H1 (cell line): ENCODE measurements at regions not wholly inside any gene's neighbourhood (a gene's known extent, or its start where the extent isn't known, plus 50 kb on each side); places are given as distances from the start of the nearest gene placed in this dataset.

Experiments
- CTCF ChIA-PET: fragments of 300-600 bp; sonication (Branson Sonifier 250); formaldehyde crosslinking; loops from one replicate; lab custom pipeline; 2021; ENCODE audit not compliant: partially characterized antibody; lab: Charles Lee
- POLR2A ChIA-PET: fragments of 300-600 bp; sonication (Branson Sonifier 250); formaldehyde crosslinking; loops from one replicate; lab custom pipeline; 2021; ENCODE audit warnings: inconsistent platforms; ENCODE audit not compliant: partially characterized antibody; lab: Charles Lee
- DNase-seq, 2 experiments: peaks; one replicate each; pipeline versions ENCODE4 v3.0.0 to v3.0.0-alpha.2; 2010 to 2022; ENCODE audit warnings: low spot score in 2 of 2, low read depth in 1 of 2, mixed read lengths in 1 of 2
- FAIRE-seq: peaks from 2 replicates; lab custom pipeline; 2011; peaks lifted over from hg19 to GRCh38; lab: Jason Lieb, UNC
- H2AFZ ChIP-seq: 2 replicates; pipeline ENCODE4 v1.8.1; 2012; ENCODE audit warnings: low read length, inconsistent platforms
- H2AK5ac ChIP-seq: 2 replicates; pipeline ENCODE4 v1.6.1; 2013; ENCODE audit warnings: low read depth, low read length
- H2BK120ac ChIP-seq: replicated peaks from 2 replicates; pipeline ENCODE3; 2013; ENCODE audit warnings: low read depth, low read length, inconsistent platforms
- H2BK12ac ChIP-seq: 2 replicates; pipeline ENCODE4 v1.6.1; 2013; ENCODE audit warnings: low read depth, low read length
- H2BK15ac ChIP-seq: 2 replicates; pipeline ENCODE4 v1.6.1; 2013; ENCODE audit warnings: low read length
- H2BK20ac ChIP-seq: 2 replicates; pipeline ENCODE4 v1.6.1; 2013; ENCODE audit warnings: low read length
- H2BK5ac ChIP-seq: 2 replicates; pipeline ENCODE4 v1.6.1; 2013; ENCODE audit warnings: low read depth, low read length
- H3K14ac ChIP-seq: 2 replicates; pipeline ENCODE4 v1.6.1; 2013; ENCODE audit warnings: inconsistent platforms; ENCODE audit not compliant: insufficient read length
- H3K18ac ChIP-seq: 2 replicates; pipeline ENCODE4 v1.6.1; 2013; ENCODE audit warnings: low read length; ENCODE audit errors: extremely low read depth
- H3K23ac ChIP-seq: 2 replicates; pipeline ENCODE4 v1.6.1; 2013; ENCODE audit warnings: inconsistent platforms; ENCODE audit not compliant: insufficient read length
- H3K23me2 ChIP-seq: 2 replicates; pipeline ENCODE4 v1.6.1; 2013; ENCODE audit warnings: low read depth, low read length
- H3K27ac ChIP-seq: 2 replicates; pipeline ENCODE4 v1.6.1; 2011; ENCODE audit warnings: low read depth, low read length, inconsistent platforms
- H3K27me3 ChIP-seq, 4 experiments: replicated peaks in 1 of 4; 1 replicate in 1 of 4; 2 replicates in 3 of 4; pipeline versions ENCODE4 v1.6.1 to v1.8.1; 2011 to 2013; ENCODE audit warnings: low read length in 3 of 4, mild to moderate bottlenecking in 3 of 4, inconsistent platforms in 2 of 4, mixed read lengths in 2 of 4, moderate library complexity in 1 of 4; ENCODE audit not compliant: control insufficient read depth in 3 of 4, insufficient read depth in 3 of 4; ENCODE audit errors: extremely low read depth in 1 of 4
- H3K36me3 ChIP-seq, 4 experiments: 2 replicates each; pipeline versions ENCODE4 v1.6.1 to v1.8.1; 2011 to 2013; ENCODE audit warnings: mild to moderate bottlenecking in 4 of 4, low read length in 3 of 4, moderate library complexity in 2 of 4, control low read depth in 1 of 4, inconsistent platforms in 1 of 4; ENCODE audit not compliant: insufficient read depth in 4 of 4, control insufficient read depth in 2 of 4
- H3K4ac ChIP-seq: replicated peaks from 2 replicates; pipeline ENCODE3; 2013; ENCODE audit warnings: low read length, low read depth, mixed read lengths, inconsistent platforms; ENCODE audit not compliant: insufficient read length
- H3K4me1 ChIP-seq, 4 experiments: replicated peaks in 1 of 4; 1 replicate in 1 of 4; 2 replicates in 3 of 4; pipeline versions ENCODE4 v1.6.1 to v1.8.1; 2011 to 2013; ENCODE audit warnings: low read length in 3 of 4, inconsistent platforms in 2 of 4, mixed read lengths in 1 of 4; ENCODE audit not compliant: insufficient read depth in 4 of 4, control insufficient read depth in 3 of 4
- H3K4me2 ChIP-seq, 2 experiments: 2 replicates each; pipeline versions ENCODE4 v1.6.1 to v1.8.1; 2011 to 2013; ENCODE audit warnings: low read depth in 2 of 2, low read length in 2 of 2, control low read depth in 1 of 2, inconsistent platforms in 1 of 2, mild to moderate bottlenecking in 1 of 2; ENCODE audit not compliant: insufficient read depth in 1 of 2
- H3K4me3 ChIP-seq, 4 experiments: fragments of 200-600, 300-600 bp in 1 of 4; sonication (generic), shearing (Covaris generic), sonication (Bioruptor Twin) in 1 of 4; 2 replicates each; pipeline versions ENCODE4 v1.5.1 to v1.8.1; 2011 to 2016; ENCODE audit warnings: low read length in 4 of 4, low read depth in 3 of 4, control low read depth in 2 of 4, inconsistent platforms in 2 of 4, mild to moderate bottlenecking in 2 of 4, mixed read lengths in 1 of 4, moderate library complexity in 1 of 4; ENCODE audit not compliant: insufficient read depth in 2 of 4; ENCODE audit errors: extremely low read depth in 1 of 4
- H3K56ac ChIP-seq: replicated peaks from 2 replicates; pipeline ENCODE3; 2013; ENCODE audit warnings: low read depth, mild to moderate bottlenecking, mixed read lengths, low read length, inconsistent platforms; ENCODE audit not compliant: insufficient read length
- H3K79me1 ChIP-seq: 2 replicates; pipeline ENCODE4 v1.6.1; 2013; ENCODE audit warnings: low read depth, low read length, control low read depth
- H3K79me2 ChIP-seq, 2 experiments: 2 replicates each; pipeline versions ENCODE4 v1.6.1 to v1.8.1; 2012 to 2013; ENCODE audit warnings: low read length in 2 of 2, mild to moderate bottlenecking in 2 of 2, inconsistent platforms in 1 of 2; ENCODE audit not compliant: insufficient read depth in 2 of 2, control insufficient read depth in 1 of 2
- H3K9ac ChIP-seq, 4 experiments: replicated peaks in 1 of 4; 1 replicate in 1 of 4; 2 replicates in 3 of 4; pipeline versions ENCODE4 v1.6.1 to v1.8.1; 2011 to 2013; ENCODE audit warnings: low read depth in 3 of 4, low read length in 3 of 4, control low read depth in 2 of 4, mild to moderate bottlenecking in 2 of 4, moderate library complexity in 2 of 4, inconsistent platforms in 1 of 4; ENCODE audit errors: extremely low read depth in 1 of 4
- H3K9me3 ChIP-seq, 2 experiments: 2 replicates each; pipeline versions ENCODE4 v1.6.1 to v1.8.1; 2012 to 2013; ENCODE audit warnings: mild to moderate bottlenecking in 2 of 2, moderate library complexity in 2 of 2, control low read depth in 1 of 2, inconsistent platforms in 1 of 2, low read depth in 1 of 2, low read length in 1 of 2, mixed read lengths in 1 of 2; ENCODE audit not compliant: insufficient read depth in 2 of 2
- H4K20me1 ChIP-seq, 2 experiments: replicated peaks in 1 of 2; 2 replicates each; pipeline versions ENCODE3 to v1.8.1; 2011 to 2013; ENCODE audit warnings: inconsistent platforms in 2 of 2, low read length in 2 of 2, mild to moderate bottlenecking in 1 of 2; ENCODE audit not compliant: insufficient read depth in 2 of 2, control insufficient read depth in 1 of 2
- H4K5ac ChIP-seq: 2 replicates; pipeline ENCODE4 v1.6.1; 2013; ENCODE audit warnings: low read length, low read depth, mixed read lengths, inconsistent platforms; ENCODE audit not compliant: insufficient read length
- H4K8ac ChIP-seq: 2 replicates; pipeline ENCODE4 v1.8.0; 2013; ENCODE audit warnings: mild to moderate bottlenecking, moderate library complexity, low read length, inconsistent platforms; ENCODE audit not compliant: insufficient read depth; ENCODE audit errors: extremely low read depth
- H4K91ac ChIP-seq: replicated peaks from 2 replicates; pipeline ENCODE3; 2013; ENCODE audit warnings: low read length, mixed read lengths, inconsistent platforms; ENCODE audit not compliant: insufficient read length
- BACH1 ChIP-seq: IDR thresholded peaks from 2 replicates; pipeline ENCODE4 v1.6.1; 2012; ENCODE audit warnings: low read length, improper control_type of control experiment
- CBX8 ChIP-seq: fragments of 300-800, 300-1000 bp; sonication (generic); IDR thresholded peaks from 2 replicates; pipeline ENCODE4 v1.7.1; 2016; ENCODE audit warnings: low read depth, low read length, borderline replicate concordance
- CTBP2 ChIP-seq: IDR thresholded peaks from 2 replicates; pipeline ENCODE4 v1.7.0; 2011; ENCODE audit warnings: borderline replicate concordance, mild to moderate bottlenecking, moderate library complexity, mixed read lengths, low read length; ENCODE audit not compliant: insufficient read depth, insufficient read length
- EP300 ChIP-seq, 2 experiments: IDR thresholded peaks; 1 replicate in 1 of 2; 2 replicates in 1 of 2; pipeline ENCODE4 v1.6.1; 2011 to 2012; ENCODE audit warnings: low read depth in 2 of 2, low read length in 2 of 2, mild to moderate bottlenecking in 2 of 2, borderline replicate concordance in 1 of 2, inconsistent platforms in 1 of 2, moderate library complexity in 1 of 2
- FOSL1 ChIP-seq: IDR thresholded peaks from 2 replicates; pipeline ENCODE4 v1.6.1; 2011; ENCODE audit warnings: mild to moderate bottlenecking, low read depth, low read length, moderate library complexity; ENCODE audit not compliant: insufficient read depth
- RAD21 ChIP-seq, 2 experiments: IDR thresholded peaks in 1 of 2; conservative IDR thresholded peaks in 1 of 2; 2 replicates each; pipeline ENCODE4 v1.6.1; 2011; ENCODE audit warnings: low read depth in 2 of 2, low read length in 2 of 2, improper control_type of control experiment in 1 of 2, inconsistent platforms in 1 of 2, mild to moderate bottlenecking in 1 of 2, moderate library complexity in 1 of 2
- SIX5 ChIP-seq: IDR thresholded peaks from 2 replicates; pipeline ENCODE4 v1.6.1; 2011; ENCODE audit warnings: mild to moderate bottlenecking, low read depth, low read length
- SP1 ChIP-seq: IDR thresholded peaks from 2 replicates; pipeline ENCODE4 v1.6.1; 2011; ENCODE audit warnings: low read depth, low read length
- SP4 ChIP-seq: IDR thresholded peaks from 2 replicates; pipeline ENCODE4 v1.6.1; 2012; ENCODE audit warnings: low read length, inconsistent platforms
- WGBS, 2 experiments: shearing (Covaris generic) in 1 of 2; methylation state at CpG; one replicate each; pipeline versions ENCODE4 v1.1.6 to v1.1.7; 2013 to 2015; ENCODE audit warnings: low lambda C conversion rate in 2 of 2, mixed read lengths in 2 of 2, inconsistent platforms in 1 of 2, low coverage in 1 of 2, missing lambda C conversion rate in 1 of 2; ENCODE audit not compliant: insufficient replicate concordance in 2 of 2, insufficient coverage in 1 of 2, insufficient read length in 1 of 2; ENCODE audit errors: extremely low coverage in 1 of 2, missing lambda C conversion rate in 1 of 2; 5-methylcytosine and 5-hydroxymethylcytosine counted together
- TF ChIP-seq, protein P1 (sequence below), 3 experiments: IDR thresholded peaks; 1 replicate in 2 of 3; 2 replicates in 1 of 3; pipeline versions ENCODE4 v1.5.1 to v1.6.1; 2011; ENCODE audit warnings: low read length in 3 of 3, mild to moderate bottlenecking in 3 of 3, inconsistent platforms in 2 of 3, low read depth in 1 of 3, moderate library complexity in 1 of 3; ENCODE audit not compliant: insufficient read depth in 1 of 3; ENCODE audit errors: control extremely low read depth in 1 of 3
- TF ChIP-seq, protein P2 (sequence below): IDR thresholded peaks from 2 replicates; pipeline ENCODE4 v1.6.1; 2012; ENCODE audit warnings: inconsistent platforms

- H2BK120ac ChIP-seq = no peak overlapping the region
- no peaks in the 10 kb centered on the region for H4K20me1 ChIP-seq
- H3K18ac ChIP-seq = no peak overlapping the region
- H3K4me1 ChIP-seq = no peaks in the 10 kb centered on the region
- no peaks in the 10 kb centered on the region for H3K79me2 ChIP-seq
- H2BK15ac ChIP-seq = no peak overlapping the region
- no peaks in the 10 kb centered on the region for H3K23me2 ChIP-seq
- ChIA-PET POLR2A (no interaction called here), CTCF (no interaction called here)
- H3K23ac ChIP-seq = no peak overlapping the region
- H3K4me2 ChIP-seq = no peak overlapping the region
- no peak overlapping the region for H3K9ac ChIP-seq
- no peak overlapping the region for H3K14ac ChIP-seq
- no peak overlapping the region for H2BK12ac ChIP-seq
- no peak overlapping the region for H3K4ac ChIP-seq
- no peak overlapping the region for H2BK20ac ChIP-seq
- TF ChIP-seq, protein P1, sequence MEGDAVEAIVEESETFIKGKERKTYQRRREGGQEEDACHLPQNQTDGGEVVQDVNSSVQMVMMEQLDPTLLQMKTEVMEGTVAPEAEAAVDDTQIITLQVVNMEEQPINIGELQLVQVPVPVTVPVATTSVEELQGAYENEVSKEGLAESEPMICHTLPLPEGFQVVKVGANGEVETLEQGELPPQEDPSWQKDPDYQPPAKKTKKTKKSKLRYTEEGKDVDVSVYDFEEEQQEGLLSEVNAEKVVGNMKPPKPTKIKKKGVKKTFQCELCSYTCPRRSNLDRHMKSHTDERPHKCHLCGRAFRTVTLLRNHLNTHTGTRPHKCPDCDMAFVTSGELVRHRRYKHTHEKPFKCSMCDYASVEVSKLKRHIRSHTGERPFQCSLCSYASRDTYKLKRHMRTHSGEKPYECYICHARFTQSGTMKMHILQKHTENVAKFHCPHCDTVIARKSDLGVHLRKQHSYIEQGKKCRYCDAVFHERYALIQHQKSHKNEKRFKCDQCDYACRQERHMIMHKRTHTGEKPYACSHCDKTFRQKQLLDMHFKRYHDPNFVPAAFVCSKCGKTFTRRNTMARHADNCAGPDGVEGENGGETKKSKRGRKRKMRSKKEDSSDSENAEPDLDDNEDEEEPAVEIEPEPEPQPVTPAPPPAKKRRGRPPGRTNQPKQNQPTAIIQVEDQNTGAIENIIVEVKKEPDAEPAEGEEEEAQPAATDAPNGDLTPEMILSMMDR (IDR thresholded peaks at IDR 0.05; ENCODE audit: control extremely low read depth in 1 of 3, insufficient read depth in 1 of 3, low read depth in 1 of 3, low read length in 3 of 3) = no peak
- no peak for TF ChIP-seq SP4
- TF ChIP-seq, protein P2, sequence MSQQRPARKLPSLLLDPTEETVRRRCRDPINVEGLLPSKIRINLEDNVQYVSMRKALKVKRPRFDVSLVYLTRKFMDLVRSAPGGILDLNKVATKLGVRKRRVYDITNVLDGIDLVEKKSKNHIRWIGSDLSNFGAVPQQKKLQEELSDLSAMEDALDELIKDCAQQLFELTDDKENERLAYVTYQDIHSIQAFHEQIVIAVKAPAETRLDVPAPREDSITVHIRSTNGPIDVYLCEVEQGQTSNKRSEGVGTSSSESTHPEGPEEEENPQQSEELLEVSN = no peak
- no peak for TF ChIP-seq EP300 (IDR thresholded peaks at IDR 0.05; ENCODE audit: borderline replicate concordance in 1 of 2, low read depth in 2 of 2, low read length in 2 of 2)
- no peak for TF ChIP-seq SIX5
- no peak for TF ChIP-seq SP1
- TF ChIP-seq BACH1 = no peak
- TF ChIP-seq RAD21 (IDR thresholded peaks at IDR 0.05 in 1 of 2, conservative IDR thresholded peaks at IDR 0.05 in 1 of 2; ENCODE audit: low read depth in 2 of 2, low read length in 2 of 2) = no peak
- no peak for TF ChIP-seq CBX8
- TF ChIP-seq FOSL1 = no peak
- no peak for TF ChIP-seq CTBP2
- FAIRE-seq (no peak), DNase-seq (no peak)
- H3K36me3 ChIP-seq = no peaks in the 10 kb centered on the region
- no peaks in the 10 kb centered on the region; a peak in 1 of 4 replicates for H3K9me3 ChIP-seq
- H2AK5ac ChIP-seq = no peak overlapping the region
- H4K5ac ChIP-seq = no peak overlapping the region
- H4K8ac ChIP-seq = no peak overlapping the region
- H3K56ac ChIP-seq = no peak overlapping the region
- H4K91ac ChIP-seq = no peak overlapping the region
- H2BK5ac ChIP-seq = no peak overlapping the region
- no peaks in the 10 kb centered on the region; a peak in 1 of 7 replicates for H3K27me3 ChIP-seq
- 95% methylated on average over 1 of the region's 1 CpG; no CpG with 5 or more reads in 1 of the 2 experiments for WGBS, 2 experiments
- no peaks in the 10 kb centered on the region for H3K79me1 ChIP-seq
- no peak overlapping the region for H2AFZ ChIP-seq
- no peak overlapping the region for H3K4me3 ChIP-seq
- no peak overlapping the region for H3K27ac ChIP-seq
Measured at GRCh38 chr3:159148466-159148865, 346.6 kb downstream of the MFSD1 start.
